Endothelial cell of umbilical vein (primary cell): ENCODE measurements at regions not wholly inside any gene's neighbourhood (a gene's known extent, or its start where the extent isn't known, plus 50 kb on each side); places are given as distances from the start of the nearest gene placed in this dataset.

Experiments
- BruUV-seq: library from RNA; stranded (reverse); fragments of 400-500 nt; replicated peaks from 2 replicates; lab custom pipeline; 2021; lab: Mats Ljungman, UMichigan
- CTCF ChIA-PET: fragments of 300-600, 350-600 bp; sonication (Branson Sonifier 250); formaldehyde crosslinking; loops from one replicate; lab custom pipeline; 2021; ENCODE audit warnings: antibody characterized with exemption, inconsistent platforms; lab: Charles Lee
- POLR2A ChIA-PET: fragments of 300-600, 350-600 bp; sonication (Branson Sonifier 250); formaldehyde crosslinking; loops from one replicate; lab custom pipeline; 2021; ENCODE audit warnings: antibody characterized with exemption, inconsistent platforms; lab: Charles Lee
- DNase-seq: peaks from one replicate; pipeline ENCODE4 v3.0.0-alpha.2; 2011; ENCODE audit warnings: low read depth, low spot score
- FAIRE-seq: peaks from 2 replicates; lab custom pipeline; 2011; peaks lifted over from hg19 to GRCh38; lab: Jason Lieb, UNC
- H2AFZ ChIP-seq: 2 replicates; pipeline ENCODE4 v1.6.0; 2012; ENCODE audit warnings: low read depth, low read length, control low read depth, inconsistent platforms
- H3K27ac ChIP-seq: 2 replicates; pipeline ENCODE4 v1.5.1; 2011; ENCODE audit warnings: low read depth, mild to moderate bottlenecking, control low read depth, low read length, moderate library complexity; ENCODE audit not compliant: insufficient read depth
- H3K27me3 ChIP-seq, 2 experiments: 2 replicates each; pipeline versions ENCODE4 v1.6.0 to v1.6.1; 2011; ENCODE audit warnings: low read length in 2 of 2, mixed read lengths in 1 of 2; ENCODE audit not compliant: control insufficient read depth in 2 of 2, insufficient read depth in 2 of 2
- H3K36me3 ChIP-seq, 2 experiments: 2 replicates in 1 of 2; 3 replicates in 1 of 2; pipeline ENCODE4 v1.5.1; 2011; ENCODE audit warnings: low read length in 2 of 2, mild to moderate bottlenecking in 1 of 2, moderate library complexity in 1 of 2; ENCODE audit not compliant: control insufficient read depth in 2 of 2, insufficient read depth in 2 of 2; ENCODE audit errors: extremely low read depth in 1 of 2
- H3K4me1 ChIP-seq: 3 replicates; pipeline ENCODE4 v1.5.1; 2011; ENCODE audit warnings: mild to moderate bottlenecking, low read length; ENCODE audit not compliant: control insufficient read depth, insufficient read depth; ENCODE audit errors: extremely low read depth
- H3K4me2 ChIP-seq: 2 replicates; pipeline ENCODE4 v1.6.1; 2011; ENCODE audit warnings: low read length, control low read depth, mixed read lengths; ENCODE audit not compliant: insufficient read depth
- H3K4me3 ChIP-seq, 3 experiments: fragments of 200-600 bp in 1 of 3; sonication (generic), shearing (Covaris generic) in 1 of 3; replicated peaks in 1 of 3; 2 replicates each; pipeline ENCODE4 v1.5.1; 2011 to 2016; ENCODE audit warnings: control low read depth in 3 of 3, low read length in 3 of 3, mild to moderate bottlenecking in 2 of 3, inconsistent platforms in 1 of 3, low read depth in 1 of 3, moderate library complexity in 1 of 3; ENCODE audit not compliant: insufficient read depth in 1 of 3
- H3K79me2 ChIP-seq: 2 replicates; pipeline ENCODE4 v1.6.0; 2012; ENCODE audit warnings: low read length, inconsistent platforms; ENCODE audit not compliant: control insufficient read depth, insufficient read depth
- H3K9ac ChIP-seq: replicated peaks from 2 replicates; pipeline ENCODE3; 2011; ENCODE audit warnings: low read length, control low read depth; ENCODE audit not compliant: insufficient read depth; ENCODE audit errors: extremely low read depth
- H3K9me1 ChIP-seq: replicated peaks from 3 replicates; pipeline ENCODE4 v1.6.0; 2011; ENCODE audit warnings: mild to moderate bottlenecking, low read length; ENCODE audit not compliant: control insufficient read depth, insufficient read depth; ENCODE audit errors: extremely low read depth
- H3K9me3 ChIP-seq: replicated peaks from 2 replicates; pipeline ENCODE4 v1.5.1; 2012; ENCODE audit warnings: low read length, inconsistent platforms; ENCODE audit not compliant: control insufficient read depth, insufficient read depth
- H4K20me1 ChIP-seq: replicated peaks from 2 replicates; pipeline ENCODE3; 2011; ENCODE audit warnings: mild to moderate bottlenecking, low read length; ENCODE audit not compliant: control insufficient read depth, insufficient read depth; ENCODE audit errors: extremely low read depth
- EZH2 ChIP-seq: IDR thresholded peaks from 2 replicates; pipeline ENCODE4 v1.6.1; 2012; ENCODE audit warnings: borderline replicate concordance, low read depth, mild to moderate bottlenecking, moderate library complexity, low read length, inconsistent platforms; ENCODE audit not compliant: severe bottlenecking
- FOS ChIP-seq: IDR thresholded peaks from 2 replicates; pipeline ENCODE4 v1.6.1; 2011; ENCODE audit warnings: mild to moderate bottlenecking, low read length, moderate library complexity, borderline replicate concordance; ENCODE audit not compliant: insufficient read depth
- GATA2 ChIP-seq: IDR thresholded peaks from 2 replicates; pipeline ENCODE4 v1.7.0; 2011; ENCODE audit warnings: low read depth, mild to moderate bottlenecking, moderate library complexity, mixed read lengths, low read length; ENCODE audit not compliant: insufficient read length, insufficient read depth
- JUN ChIP-seq: IDR thresholded peaks from 2 replicates; pipeline ENCODE4 v1.6.1; 2011; ENCODE audit warnings: borderline replicate concordance, low read depth; ENCODE audit not compliant: insufficient read length, insufficient read depth
- MAX ChIP-seq: IDR thresholded peaks from 2 replicates; pipeline ENCODE4 v1.6.1; 2011; ENCODE audit not compliant: insufficient read depth, insufficient read length
- MYC ChIP-seq: IDR thresholded peaks from one replicate; pipeline ENCODE4 v1.6.1; 2011; ENCODE audit warnings: mild to moderate bottlenecking, low read depth, low read length
- POLR2A ChIP-seq: IDR thresholded peaks from 2 replicates; pipeline ENCODE4 v1.6.1; 2012; ENCODE audit warnings: low read depth, mild to moderate bottlenecking, control low read depth, low read length
- POLR2AphosphoS5 ChIP-seq: IDR thresholded peaks from 2 replicates; pipeline ENCODE4 v1.6.1; 2012; ENCODE audit warnings: low read depth, mild to moderate bottlenecking, control low read depth, low read length, moderate library complexity; ENCODE audit not compliant: insufficient read depth
- dilution Hi-C: fragments of 300-500 bp; cut with MboI; formaldehyde crosslinking; loops from one replicate; pipeline ENCODE4 v1.15.0; 2019; ENCODE audit warnings: low sequenced_read_pairs; ENCODE audit not compliant: extremely low pct_ligation_motif_present
- intact Hi-C: fragments of 100-400 bp; cut with micrococcal nuclease; formaldehyde crosslinking; loops from one replicate; pipeline ENCODE4 v1.10.0; 2022
- TF ChIP-seq, protein P1 (sequence below), 2 donors: IDR thresholded peaks; 1 replicate in 1 of 2; 2 replicates in 1 of 2; pipeline ENCODE4 v1.5.1; 2011; ENCODE audit warnings: low read length in 2 of 2, mild to moderate bottlenecking in 2 of 2, moderate library complexity in 2 of 2, control low read depth in 1 of 2, inconsistent platforms in 1 of 2, low read depth in 1 of 2; ENCODE audit not compliant: insufficient read depth in 1 of 2; ENCODE audit errors: extremely low read depth in 1 of 2

DNA sequence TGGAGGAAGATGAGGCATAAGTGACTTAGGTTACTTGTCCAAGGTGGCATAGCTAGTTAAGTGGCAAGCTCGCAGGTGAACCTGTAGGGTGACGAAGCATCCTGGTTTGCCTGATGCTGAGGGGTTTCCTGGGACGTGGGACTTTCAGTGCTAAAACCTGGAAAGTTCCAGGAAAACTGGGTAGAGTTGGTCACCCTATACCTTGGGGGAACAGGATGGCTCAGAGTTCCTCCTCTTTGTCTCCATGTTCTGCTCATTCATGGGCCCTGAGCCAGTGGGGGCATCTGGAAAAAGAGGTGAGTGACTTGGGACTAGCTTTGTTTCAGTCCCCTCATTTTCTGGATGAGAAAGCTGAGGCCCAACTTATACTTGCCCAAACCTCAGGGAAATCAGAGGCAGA lies 268.0 kb upstream of the N4BP1 start:
- no peak for FAIRE-seq
- intact Hi-C loops (no loop called here), dilution Hi-C loops (no loop called here)
- BruUV-seq, result no TSS peak
- no peaks in the 10 kb centered on the region for H3K9me1 ChIP-seq
- H3K4me3 ChIP-seq, result no peak overlapping the region
- CTCF ChIA-PET, result no interaction called here
- H3K27ac ChIP-seq, result no peak overlapping the region
- H3K4me1 ChIP-seq, result no peaks in the 10 kb centered on the region
- H3K36me3 ChIP-seq, result no peaks in the 10 kb centered on the region
- H3K79me2 ChIP-seq, result no peaks in the 10 kb centered on the region
- DNase-seq, result no peak
- H2AFZ ChIP-seq, result no peak overlapping the region
- H3K27me3 ChIP-seq, result no peaks in the 10 kb centered on the region
- no peaks in the 10 kb centered on the region for H4K20me1 ChIP-seq
- POLR2A ChIA-PET, result no interaction called here
- H3K9me3 ChIP-seq, result peaks cover 3% of the 10 kb centered on the region
- no peak overlapping the region for H3K4me2 ChIP-seq
- no peak for TF ChIP-seq JUN
- no peak for TF ChIP-seq POLR2A
- TF ChIP-seq MYC, result no peak
- no peak for TF ChIP-seq FOS
- no peak for TF ChIP-seq GATA2
- TF ChIP-seq, protein P1, sequence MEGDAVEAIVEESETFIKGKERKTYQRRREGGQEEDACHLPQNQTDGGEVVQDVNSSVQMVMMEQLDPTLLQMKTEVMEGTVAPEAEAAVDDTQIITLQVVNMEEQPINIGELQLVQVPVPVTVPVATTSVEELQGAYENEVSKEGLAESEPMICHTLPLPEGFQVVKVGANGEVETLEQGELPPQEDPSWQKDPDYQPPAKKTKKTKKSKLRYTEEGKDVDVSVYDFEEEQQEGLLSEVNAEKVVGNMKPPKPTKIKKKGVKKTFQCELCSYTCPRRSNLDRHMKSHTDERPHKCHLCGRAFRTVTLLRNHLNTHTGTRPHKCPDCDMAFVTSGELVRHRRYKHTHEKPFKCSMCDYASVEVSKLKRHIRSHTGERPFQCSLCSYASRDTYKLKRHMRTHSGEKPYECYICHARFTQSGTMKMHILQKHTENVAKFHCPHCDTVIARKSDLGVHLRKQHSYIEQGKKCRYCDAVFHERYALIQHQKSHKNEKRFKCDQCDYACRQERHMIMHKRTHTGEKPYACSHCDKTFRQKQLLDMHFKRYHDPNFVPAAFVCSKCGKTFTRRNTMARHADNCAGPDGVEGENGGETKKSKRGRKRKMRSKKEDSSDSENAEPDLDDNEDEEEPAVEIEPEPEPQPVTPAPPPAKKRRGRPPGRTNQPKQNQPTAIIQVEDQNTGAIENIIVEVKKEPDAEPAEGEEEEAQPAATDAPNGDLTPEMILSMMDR (IDR thresholded peaks at IDR 0.05; ENCODE audit: extremely low read depth in 1 of 2, insufficient read depth in 1 of 2, low read depth in 1 of 2, low read length in 2 of 2), result no peak
- TF ChIP-seq POLR2AphosphoS5, result no peak
- no peak for TF ChIP-seq MAX
- TF ChIP-seq EZH2, result no peak
- H3K9ac ChIP-seq, result no peak overlapping the region
